WI38 (cell line): ENCODE measurements at regions not wholly inside any gene's neighbourhood (a gene's known extent, or its start where the extent isn't known, plus 50 kb on each side); places are given as distances from the start of the nearest gene placed in this dataset.

Experiments
- H3K4me3 ChIP-seq: 2 replicates; pipeline ENCODE4 v1.5.1; 2011; ENCODE audit warnings: low read depth, mild to moderate bottlenecking, control low read depth, low read length
- CTCF ChIP-seq: IDR thresholded peaks from 2 replicates; pipeline ENCODE4 v1.5.1; 2012; ENCODE audit warnings: low read depth, mild to moderate bottlenecking, control low read depth, low read length

GRCh38 chr13:27014406-27015359 lies 156.9 kb downstream of the USP12 start:
- H3K4me3 ChIP-seq = no peak overlapping the region
- TF ChIP-seq CTCF = no peak

GRCh38 chr13:27012482-27013197 lies 159.0 kb downstream of the USP12 start:
- TF ChIP-seq CTCF = no peak
- no peak overlapping the region for H3K4me3 ChIP-seq

- H3K4me3 ChIP-seq = no peak overlapping the region
- no peak for TF ChIP-seq CTCF
Observed at GRCh38 chr13:27011661-27012060, 159.9 kb downstream of the USP12 start.

- H3K4me3 ChIP-seq = no peak overlapping the region
- TF ChIP-seq CTCF = no peak
Observed at GRCh38 chr13:27008733-27009132, 162.9 kb downstream of the USP12 start.

GRCh38 chr13:27007166-27007565 lies 164.4 kb downstream of the USP12 start:
- TF ChIP-seq CTCF = no peak
- no peak overlapping the region for H3K4me3 ChIP-seq

- no peak for TF ChIP-seq CTCF
Observed at GRCh38 chr13:27006519-27007161, 165.0 kb downstream of the USP12 start.

More at GRCh38 chr13:27006519-27007161, 165.0 kb downstream of the USP12 start:
- peak overlapping the region; percentile 20 for H3K4me3 ChIP-seq
